ENCODE measurements at regions not wholly inside any gene's neighbourhood (a gene's known extent, or its start where the extent isn't known, plus 50 kb on each side); places are given as distances from the start of the nearest gene placed in this dataset.
"Not testable (repeated sequence)": the region's sequence is repeated elsewhere in the genome, so short reads cannot be mapped to it uniquely, and the experiment has no call there.

DNA sequence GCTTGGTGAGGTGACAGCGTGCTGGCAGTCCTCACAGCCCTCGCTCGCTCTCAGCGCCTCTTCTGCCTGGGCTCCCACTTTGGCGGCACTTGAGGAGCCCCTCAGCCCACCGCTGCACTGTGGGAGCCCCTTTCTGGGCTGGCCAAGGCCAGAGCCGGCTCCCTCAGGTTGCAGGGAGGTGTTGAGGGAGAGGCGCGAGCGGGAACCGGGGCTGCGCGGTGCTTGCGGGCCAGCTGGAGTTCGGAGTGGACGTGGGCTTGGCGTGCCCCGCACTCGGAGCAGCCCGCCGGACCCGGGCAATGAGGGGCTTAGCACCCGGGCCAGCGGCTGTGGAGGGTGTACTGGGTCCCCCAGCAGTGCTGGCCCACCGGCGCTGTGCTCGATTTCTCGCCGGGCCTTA, 134.2 kb upstream of the BASP1 start:
- DNase-seq (ENCODE audit: low spot score) = not testable (repeated sequence)

DNA sequence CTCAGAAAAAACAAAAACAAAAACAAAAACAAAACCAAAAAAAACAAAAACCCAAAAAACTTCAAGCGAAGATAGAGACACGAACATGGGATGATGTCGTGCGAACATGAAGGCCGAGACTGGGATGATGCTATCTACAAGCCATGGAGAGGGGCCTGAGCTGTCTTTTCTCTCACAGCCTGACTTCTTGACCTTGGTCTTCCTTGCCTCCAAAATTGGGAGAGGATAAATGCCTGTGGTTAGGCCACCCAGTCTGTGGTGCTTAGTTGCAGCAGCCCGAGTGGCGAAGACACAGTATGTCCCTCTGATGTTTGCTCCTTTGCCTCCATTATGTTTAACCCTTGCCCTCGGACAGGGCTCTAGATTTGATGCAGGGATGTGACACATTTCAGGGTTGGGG, 130.4 kb upstream of the BASP1 start:
- peak; percentile 19 for DNase-seq (ENCODE audit: low spot score)

DNA sequence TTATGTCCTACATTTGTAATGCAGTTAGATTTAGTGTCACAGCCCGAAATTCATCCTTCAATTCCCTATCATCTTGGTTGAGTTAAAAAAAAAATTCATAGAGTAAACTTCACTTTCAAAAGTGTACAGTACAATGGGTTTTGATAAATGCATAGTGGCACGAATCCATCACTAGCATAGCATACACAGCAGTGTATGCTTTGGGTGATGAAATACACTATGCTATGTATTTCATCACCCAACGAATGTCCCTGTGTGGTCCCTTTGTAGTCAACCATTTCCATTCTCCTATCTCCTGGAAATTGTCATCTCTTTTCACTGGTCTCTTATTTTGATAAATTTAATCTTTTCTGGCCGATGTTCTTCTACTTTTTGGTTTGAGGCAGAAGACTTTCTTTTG, 129.4 kb upstream of the BASP1 start:
- no peak for DNase-seq (ENCODE audit: low spot score)

DNA sequence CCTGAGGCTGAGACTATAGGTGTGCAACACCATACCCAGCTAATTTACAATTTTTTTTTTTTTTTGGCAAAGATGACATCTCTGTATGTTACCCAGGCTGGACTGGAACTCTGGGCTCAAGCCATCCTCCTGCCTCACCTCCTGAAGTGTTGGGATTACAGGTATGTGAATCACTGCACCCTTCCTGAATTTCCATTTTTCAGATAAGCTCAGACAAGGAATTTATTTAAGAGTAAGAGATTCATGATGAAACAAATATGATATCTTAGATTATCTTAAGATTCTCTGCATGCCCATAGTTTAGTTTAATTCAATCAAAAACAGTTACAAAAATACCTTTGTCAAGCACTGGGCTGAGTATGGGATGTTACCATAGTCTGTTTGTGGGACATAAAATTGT, 128.4 kb upstream of the BASP1 start:
- DNase-seq (ENCODE audit: low spot score) = no peak

DNA sequence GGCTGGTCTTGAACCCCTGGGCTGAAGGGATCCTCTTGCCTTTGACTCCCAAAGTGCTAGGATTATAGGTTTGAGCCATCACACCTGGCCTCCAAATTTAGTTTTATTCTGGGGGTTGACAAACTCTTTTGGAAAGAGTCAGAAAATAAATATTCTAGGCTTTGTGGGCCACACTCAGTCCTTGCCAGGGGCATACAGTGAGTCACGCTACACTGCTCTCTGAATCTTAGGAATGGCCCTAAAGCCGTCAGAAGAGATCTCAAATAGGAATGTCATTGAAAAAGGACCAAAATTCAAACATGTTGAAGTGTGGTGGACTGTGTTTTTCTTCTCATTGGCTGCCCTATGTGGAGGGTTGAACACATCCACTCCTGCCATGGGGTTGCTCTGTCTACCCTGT, 127.7 kb upstream of the BASP1 start:
- DNase-seq (ENCODE audit: low spot score) = no peak

DNA sequence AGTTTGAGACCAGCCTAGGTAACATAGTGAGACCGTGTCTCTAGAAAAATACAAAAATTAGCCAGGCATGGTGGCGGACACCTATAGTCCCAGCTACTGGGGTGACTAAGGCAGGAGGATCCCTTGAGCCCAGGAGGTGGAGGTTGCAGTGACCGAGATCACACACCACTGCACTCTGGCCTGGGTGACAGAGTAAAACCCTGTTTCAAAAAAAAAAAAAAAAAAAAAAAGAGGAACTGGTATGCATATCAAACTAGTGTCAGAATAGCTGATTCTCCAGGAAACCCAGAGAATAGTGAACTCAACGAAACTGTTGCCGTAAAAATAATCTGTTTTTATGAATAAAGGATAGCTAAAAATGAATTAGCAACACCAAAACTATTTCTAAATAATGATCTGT, 126.6 kb upstream of the BASP1 start:
- no peak for DNase-seq (ENCODE audit: low spot score)

DNA sequence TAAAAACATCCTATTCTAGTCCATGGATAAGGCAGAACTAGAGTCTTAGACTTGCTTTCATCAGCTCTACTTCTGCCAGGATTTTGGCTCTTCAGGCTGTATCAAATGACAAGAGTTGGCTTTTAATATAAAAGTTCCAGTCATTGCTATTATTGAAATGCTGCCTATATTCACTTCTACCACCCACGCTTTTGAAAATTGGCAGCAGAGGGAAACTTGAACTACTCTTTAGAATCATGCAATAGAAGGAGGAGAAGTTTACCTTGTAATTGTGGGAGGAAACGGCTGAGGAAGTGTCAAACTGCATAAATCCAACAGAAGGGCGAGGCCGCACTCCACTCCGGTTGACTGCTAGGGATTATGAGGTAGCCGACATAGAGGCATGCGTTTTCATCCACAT, 122.6 kb upstream of the BASP1 start:
- DNase-seq (ENCODE audit: low spot score) = no peak

DNA sequence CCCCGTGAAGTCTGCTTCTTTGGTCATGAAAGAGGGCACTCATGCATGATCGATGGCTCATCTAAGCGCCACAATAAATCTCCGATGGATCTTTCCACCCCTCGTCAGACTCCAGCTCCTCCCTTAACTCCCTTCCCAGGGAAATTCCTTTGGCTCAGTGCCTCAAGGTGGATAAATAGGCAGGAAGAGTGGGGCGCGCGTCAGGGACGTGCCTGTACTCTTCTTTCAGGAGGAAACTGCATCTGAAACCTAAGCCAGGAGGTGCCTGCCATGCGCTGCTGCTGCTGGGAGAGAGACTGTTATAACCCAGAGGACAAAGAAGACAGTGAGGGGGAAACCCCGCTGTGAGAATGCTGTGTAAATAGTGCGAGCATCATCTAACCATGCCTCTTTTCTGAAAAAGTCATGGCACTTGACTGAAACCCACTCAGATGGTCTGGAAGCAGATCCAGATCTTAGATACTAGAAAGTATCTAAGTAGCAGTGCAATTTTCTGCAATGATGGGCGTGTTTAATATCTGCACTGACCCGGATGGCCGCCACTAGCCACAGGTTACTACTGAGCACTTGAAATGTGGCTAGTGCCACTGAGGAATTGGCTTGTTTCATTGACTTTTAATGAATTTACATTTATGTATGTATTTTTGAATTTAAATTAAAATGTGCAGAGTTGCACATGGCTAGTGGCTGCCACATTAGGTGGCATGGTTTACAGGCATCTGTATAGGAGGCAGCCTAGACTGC, 120.3 kb upstream of the BASP1 start:
- DNase-seq (ENCODE audit: low spot score) = no peak

DNA sequence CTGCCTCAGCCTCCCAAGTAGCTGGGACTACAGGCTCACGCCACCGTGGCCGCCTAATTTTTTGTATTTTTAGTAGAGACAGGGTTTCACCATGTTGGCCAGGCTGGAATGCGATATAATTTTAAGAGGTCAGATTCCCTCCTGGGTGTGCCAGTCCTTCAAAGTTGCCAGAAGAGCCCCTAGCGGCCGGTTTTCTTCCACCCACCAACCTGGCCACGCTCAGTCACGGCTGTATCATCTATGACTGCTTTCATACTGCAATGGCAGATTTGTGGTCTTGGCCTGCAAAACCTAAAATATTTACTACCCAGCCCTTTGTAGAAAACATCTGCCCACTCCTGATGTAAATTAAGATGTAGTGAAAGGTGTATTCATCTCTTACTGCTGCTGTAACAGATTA, 117.5 kb upstream of the BASP1 start:
- no peak for DNase-seq (ENCODE audit: low spot score)

DNA sequence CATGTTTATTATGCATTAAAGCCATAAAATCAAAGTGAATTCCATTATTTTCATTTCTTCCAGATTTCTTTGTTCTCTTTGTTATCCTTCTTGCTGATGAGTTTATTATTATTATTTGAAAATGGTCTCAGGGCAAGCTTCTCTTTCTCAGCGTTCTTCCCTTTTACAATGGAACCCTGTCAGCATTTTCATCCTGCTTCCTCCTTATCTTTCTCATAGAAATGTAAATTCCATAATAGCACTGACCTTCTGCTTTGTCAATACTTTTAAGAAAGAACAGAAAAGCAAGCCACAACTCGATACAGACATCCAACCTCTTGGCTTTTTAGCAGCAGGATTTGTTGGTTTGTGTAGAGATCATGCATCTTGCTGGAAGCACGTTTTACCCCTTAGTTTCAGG, 114.0 kb upstream of the BASP1 start:
- no peak for DNase-seq (ENCODE audit: low spot score)

DNA sequence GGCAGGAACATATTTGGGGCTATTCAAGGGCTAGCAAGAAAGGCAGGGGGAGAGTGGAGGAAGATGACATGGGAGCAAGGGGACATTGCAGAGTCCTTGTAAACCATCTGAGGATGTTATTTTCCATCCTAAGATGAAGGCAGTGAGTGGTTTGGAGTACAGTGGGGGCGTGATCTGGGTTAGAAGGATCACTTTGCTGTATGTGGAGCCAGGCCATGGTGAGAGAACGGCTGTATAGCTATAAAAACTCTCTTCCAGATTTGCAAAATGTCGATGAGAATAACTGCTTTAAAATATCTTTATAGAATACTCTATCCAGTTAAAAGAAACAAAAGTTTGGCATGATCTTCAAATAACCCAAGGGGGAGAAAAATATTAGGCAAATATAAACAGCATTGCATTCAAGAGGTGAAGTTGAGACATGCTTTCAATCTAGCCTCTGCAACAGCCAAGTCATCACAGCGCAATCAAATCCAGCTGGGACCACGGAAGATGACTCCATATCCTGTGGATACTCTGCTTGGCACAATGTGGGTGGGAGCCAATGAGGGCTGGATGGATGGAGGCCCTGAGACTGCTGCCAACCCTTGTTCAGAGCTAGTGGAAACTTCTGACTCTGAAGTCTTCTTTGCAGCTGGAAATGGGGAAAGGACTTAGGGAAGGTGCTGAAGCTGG, 111.5 kb upstream of the BASP1 start:
- DNase-seq (ENCODE audit: low spot score) = peak; percentile 33

DNA sequence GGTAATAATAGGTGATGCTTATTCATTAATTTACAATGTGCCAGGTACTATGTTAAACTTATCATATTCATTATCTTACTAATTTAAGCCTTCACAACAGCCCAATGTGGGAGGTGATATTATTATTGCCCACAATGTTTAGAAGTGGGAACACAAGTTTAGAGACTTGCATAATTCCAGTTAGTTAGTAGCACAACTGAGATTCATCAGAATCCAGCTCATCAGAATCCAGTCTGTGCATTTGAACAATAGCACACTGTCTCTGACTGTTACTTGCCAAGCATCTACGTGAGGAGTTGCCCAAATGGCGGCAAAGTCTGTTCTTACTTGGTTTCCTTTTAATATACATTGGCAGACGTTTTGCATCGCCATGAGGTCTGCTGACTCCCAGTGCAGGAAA, 110.9 kb upstream of the BASP1 start:
- no peak for DNase-seq (ENCODE audit: low spot score)

DNA sequence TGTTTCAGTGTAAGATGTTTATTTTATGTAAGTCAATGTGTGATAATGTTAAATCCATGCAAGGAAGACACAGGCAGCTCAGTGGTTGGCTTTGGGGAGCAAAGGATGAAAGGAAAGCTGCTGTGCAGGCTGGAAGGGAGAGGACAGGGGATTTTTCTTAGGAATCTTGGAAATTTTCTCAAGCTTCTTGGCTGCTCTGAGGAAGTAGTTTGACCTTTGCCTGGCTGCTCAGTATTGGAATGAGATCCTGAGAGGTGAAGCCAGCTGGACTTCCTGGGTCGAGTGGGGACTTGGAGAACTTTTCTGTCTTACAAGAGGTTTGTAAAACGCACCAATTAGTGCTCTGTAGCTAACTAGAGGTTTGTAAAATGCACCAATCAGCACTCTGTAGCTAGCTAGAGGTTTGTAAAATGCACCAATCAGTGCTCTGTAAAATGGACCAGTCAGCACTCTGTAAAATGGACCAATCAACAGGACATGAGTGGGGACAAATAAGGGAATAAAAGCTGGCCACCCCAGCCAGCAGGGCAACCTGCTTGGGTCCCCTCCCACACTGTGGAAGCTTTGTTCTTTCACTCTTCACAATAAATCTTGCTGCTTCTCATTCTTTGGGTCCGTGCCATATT, 105.2 kb upstream of the BASP1 start:
- not testable (repeated sequence) for DNase-seq (ENCODE audit: low spot score)

DNA sequence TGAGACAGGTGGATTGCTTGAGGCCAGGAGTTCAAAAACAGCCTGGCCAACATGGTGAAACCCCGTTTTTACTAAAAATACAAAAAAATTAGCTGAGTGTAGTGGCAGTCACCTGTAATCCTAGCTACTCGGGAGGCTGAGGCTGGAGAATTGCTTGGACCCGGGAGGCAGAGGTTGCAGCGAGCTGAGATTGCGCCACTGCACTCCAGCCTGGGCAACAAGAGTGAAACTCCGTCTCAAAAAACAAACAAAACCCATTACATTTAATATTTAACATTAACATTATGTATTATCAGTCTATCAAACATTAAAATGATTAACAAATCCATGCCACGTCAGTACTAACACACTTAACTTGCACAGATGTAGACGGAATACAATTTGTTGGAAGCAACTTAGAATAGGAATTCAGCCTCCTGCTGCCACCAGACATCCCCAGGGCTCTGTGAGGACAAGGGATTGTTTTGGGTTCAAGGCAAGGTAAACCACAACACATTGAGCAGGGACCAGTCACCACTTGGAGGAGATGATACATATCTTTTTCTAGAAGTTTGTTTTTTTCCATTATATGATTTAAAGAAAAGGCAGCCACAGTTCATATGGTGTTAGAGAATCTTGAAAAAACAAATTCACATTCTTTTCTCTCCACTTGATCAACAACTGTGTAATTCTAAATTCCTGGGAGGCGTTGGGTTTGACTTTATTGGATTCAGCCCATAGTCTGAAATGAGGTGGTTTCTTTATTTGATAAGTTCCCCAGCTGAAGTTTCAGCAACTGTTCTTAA, 104.1 kb upstream of the BASP1 start:
- DNase-seq (ENCODE audit: low spot score) = no peak

DNA sequence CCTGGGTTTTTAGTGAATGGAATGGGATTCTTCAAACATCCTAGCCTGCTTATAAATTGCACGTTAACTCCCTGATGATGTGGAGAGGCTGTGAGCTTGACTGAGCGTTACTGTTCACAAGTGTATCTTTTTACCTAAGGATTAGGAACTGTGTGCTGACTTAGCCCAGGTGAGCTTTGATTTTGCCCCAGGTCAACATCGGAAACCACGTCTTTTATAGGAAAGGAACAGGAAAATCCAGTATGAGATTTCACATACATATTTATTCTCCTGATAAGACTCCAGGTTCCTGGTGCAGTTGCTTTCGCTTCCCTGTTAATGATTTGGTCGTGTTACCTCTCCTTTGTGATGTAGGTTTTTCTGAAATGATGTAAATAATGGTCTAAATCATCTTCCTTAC, 103.2 kb upstream of the BASP1 start:
- DNase-seq (ENCODE audit: low spot score) = no peak

DNA sequence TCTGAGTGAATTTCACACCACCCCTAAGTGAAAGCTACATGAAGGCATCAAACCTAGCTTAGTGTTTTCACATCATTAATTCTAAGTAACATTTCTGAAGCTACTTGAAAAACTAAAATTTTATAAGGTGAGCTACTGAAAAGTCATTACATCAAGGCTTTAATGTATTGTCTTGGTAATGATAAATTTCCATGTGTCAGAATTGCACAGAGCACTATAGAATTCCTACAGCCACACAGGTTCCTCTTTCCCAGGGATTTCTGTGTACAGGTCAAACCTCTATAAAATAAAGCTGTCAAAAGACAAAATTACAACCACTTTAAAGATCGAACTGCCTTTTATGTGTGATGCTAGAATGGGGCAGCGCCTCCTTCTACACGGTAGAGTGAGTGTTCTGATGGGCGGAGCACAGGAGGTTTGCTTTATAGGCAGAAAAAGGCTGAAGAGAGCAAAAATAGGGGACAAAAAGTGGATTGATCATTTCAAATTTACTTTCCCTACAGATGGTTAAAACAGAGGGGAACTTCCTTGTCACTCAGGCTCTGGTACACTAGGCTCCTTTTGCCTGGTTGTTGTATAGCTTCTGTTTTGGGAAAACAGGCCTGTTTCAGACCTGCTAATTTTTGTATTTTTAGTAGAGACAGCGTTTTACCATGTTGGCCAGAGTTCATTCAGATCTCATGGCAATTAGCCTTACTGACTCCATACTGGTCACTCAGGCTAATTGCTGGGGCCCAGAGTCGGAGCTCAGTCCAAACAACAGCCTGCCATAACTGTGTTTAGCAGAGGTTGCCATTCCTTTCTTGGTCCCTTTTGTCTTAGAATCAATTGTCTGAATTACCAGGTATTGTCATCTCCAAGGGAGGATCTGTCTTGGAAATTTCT, 102.5 kb upstream of the BASP1 start:
- DNase-seq (ENCODE audit: low spot score) = no peak

DNA sequence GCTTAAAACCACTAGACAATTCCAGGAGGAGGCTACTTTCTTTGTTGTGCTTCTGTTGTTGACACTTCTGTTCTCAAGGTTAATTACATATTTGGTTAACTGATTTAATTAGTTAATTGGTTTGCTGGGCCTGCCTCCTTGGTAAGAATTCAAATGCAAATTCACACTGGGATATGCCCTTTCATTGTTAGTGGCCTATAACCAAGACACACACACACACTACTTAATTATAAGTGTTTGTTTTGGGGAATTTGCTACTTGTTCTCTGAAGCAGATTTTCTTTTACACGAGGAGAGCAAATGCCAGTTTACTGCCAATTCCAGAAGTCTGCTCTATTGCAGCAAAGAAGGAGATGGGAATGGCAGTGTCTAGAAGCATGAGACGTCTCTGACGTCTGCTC, 101.6 kb upstream of the BASP1 start:
- DNase-seq (ENCODE audit: low spot score) = no peak

DNA sequence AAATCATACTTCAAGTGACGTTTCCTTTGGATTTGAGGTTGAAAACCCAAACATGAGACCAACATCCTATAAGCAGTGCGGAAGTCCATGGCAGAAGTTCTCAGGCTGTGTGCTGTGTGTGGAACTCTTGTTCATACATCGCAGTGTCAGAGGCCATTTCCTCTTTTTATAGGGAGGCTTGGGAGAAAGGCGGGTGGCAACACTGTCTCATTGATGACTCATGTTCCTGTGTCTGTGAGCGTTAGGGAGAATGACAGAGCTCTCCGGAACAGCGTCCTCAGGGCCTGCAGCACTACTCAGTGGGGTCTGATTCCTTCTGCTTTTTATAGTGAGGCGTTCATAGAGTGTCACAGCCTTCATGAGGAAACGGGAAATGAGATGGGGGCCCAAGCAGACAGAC, 98.8 kb upstream of the BASP1 start:
- peak; percentile 95 for DNase-seq (ENCODE audit: low spot score)

DNA sequence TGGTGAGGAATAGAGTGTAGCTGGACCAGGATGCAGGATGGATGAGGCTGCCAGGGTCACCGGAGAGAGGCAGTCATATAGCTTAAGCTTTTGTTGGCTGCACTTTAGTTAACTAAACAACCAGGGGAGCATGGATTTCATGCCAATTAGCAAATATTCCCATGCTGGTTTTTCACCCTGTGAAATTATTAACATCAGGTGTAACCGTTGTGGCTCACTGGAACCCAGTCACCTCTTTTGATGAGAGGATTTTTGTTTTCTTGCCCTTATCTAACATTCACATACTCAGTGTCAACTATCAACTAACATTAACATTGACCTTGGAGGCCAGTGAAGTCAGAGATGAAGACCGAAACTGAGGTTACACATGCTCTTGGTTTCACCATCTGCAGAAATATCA, 97.2 kb upstream of the BASP1 start:
- no peak for DNase-seq (ENCODE audit: low spot score)

DNA sequence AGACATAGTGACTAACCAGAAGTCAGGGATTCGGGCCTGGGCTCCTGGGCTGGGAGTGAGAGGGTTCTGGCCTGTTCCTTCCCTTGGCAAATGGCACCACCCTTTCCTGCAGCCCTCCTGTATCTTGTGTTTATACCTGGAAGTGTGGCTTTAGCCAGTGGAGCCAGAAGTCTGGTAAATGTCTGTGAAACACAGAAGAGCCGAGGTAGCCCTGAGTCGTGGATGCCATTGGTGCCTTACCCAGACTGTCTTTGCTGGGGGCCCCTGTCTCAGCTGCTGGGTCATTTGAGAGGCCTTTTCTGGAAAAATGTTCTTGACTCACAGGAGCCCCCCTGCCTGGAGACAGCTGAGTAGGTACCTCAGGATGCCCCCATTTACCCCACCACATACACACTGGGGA, 95.7 kb upstream of the BASP1 start:
- no peak for DNase-seq (ENCODE audit: low spot score)

DNA sequence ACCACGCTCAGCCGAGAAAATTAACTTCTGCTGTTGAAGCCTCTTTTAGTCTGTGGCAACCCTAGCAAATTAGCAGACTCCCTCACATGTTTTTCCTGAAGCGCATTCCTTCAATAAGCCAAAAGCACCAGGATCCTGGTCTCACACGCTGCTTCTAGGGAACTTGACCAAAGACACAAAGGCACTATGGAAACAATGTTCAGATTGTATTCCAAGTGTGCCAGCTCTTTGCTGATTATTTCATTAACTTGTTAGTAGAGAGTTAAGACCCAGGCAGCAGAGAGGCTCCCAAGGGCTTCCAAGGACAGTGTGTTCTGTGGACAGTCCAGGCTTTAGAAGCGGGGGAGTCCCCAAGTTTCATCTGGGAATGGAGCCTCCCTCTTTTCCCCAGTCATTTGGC, 94.4 kb upstream of the BASP1 start:
- DNase-seq (ENCODE audit: low spot score) = no peak

DNA sequence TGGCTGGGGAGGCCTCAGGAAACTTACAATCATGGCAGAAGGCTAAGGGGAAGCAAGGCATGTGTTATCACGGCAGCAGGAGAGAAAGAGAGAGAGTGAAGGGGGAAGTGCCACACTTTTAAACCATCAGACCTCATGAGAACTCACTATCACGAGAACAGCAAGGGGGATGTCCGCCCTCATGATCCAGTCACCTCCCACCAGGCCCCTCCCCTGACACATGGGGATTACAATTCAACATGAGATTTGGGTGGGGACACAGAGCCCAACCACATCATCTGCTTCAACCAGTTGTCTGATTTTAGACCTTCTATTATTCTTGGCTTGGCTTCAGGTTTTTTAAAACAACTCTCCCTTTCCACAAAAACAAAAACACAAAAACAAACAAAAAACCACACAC, 93.7 kb upstream of the BASP1 start:
- not testable (repeated sequence) for DNase-seq (ENCODE audit: low spot score)
